HCT116 (cell line): ENCODE measurements at regions not wholly inside any gene's neighbourhood (a gene's known extent, or its start where the extent isn't known, plus 50 kb on each side); places are given as distances from the start of the nearest gene placed in this dataset.

Source experiments
- CTCF ChIP-seq, 3 experiments: fragments of 200-600 bp in 1 of 3; sonication (generic) in 1 of 3; IDR thresholded peaks in 2 of 3; conservative IDR thresholded peaks in 1 of 3; 2 replicates each; pipeline ENCODE4 v1.5.1; 2012 to 2017; ENCODE audit warnings: low read depth in 2 of 3, low read length in 2 of 3, antibody characterized with exemption in 1 of 3, borderline replicate concordance in 1 of 3, control low read depth in 1 of 3, mild to moderate bottlenecking in 1 of 3, mixed read lengths in 1 of 3, mixed run types in 1 of 3, moderate library complexity in 1 of 3; ENCODE audit not compliant: insufficient read depth in 1 of 3
- EGR1 ChIP-seq: IDR thresholded peaks from 2 replicates; pipeline ENCODE4 v1.6.1; 2012; ENCODE audit warnings: low read depth
- EZH2 ChIP-seq: fragments of 200-600 bp; sonication (generic); IDR thresholded peaks from 2 replicates; pipeline ENCODE4 v1.6.1; 2017; ENCODE audit warnings: antibody characterized with exemption, mixed run types
- EZH2phosphoT487 ChIP-seq: fragments of 200-600 bp; IDR thresholded peaks from 2 replicates; pipeline ENCODE4 v1.6.1; 2018; ENCODE audit warnings: antibody characterized with exemption, borderline replicate concordance
- MAX ChIP-seq: IDR thresholded peaks from 2 replicates; pipeline ENCODE4 v1.6.1; 2012
- POLR2A ChIP-seq: IDR thresholded peaks from 2 replicates; pipeline ENCODE4 v1.7.0; 2011; ENCODE audit warnings: borderline replicate concordance; ENCODE audit not compliant: insufficient read depth, insufficient read length; ENCODE audit errors: extremely low read depth
- RAD21 ChIP-seq: IDR thresholded peaks from 2 replicates; pipeline ENCODE4 v1.6.1; 2012; ENCODE audit warnings: low read depth, mild to moderate bottlenecking

GRCh38 chr5:81802020-81802419, 51.1 kb upstream of the SSBP2 start:
- TF ChIP-seq EZH2 (no peak), RAD21 (no peak), CTCF (IDR thresholded peaks at IDR 0.05 in 2 of 3, conservative IDR thresholded peaks at IDR 0.05 in 1 of 3; ENCODE audit: borderline replicate concordance in 1 of 3, insufficient read depth in 1 of 3, low read depth in 2 of 3, low read length in 2 of 3) (no peak), POLR2A (no peak), EGR1 (no peak), MAX (no peak), EZH2phosphoT487 (no peak)
